ENCODE measurements at regions not wholly inside any gene's neighbourhood (a gene's known extent, or its start where the extent isn't known, plus 50 kb on each side); places are given as distances from the start of the nearest gene placed in this dataset.

DNA sequence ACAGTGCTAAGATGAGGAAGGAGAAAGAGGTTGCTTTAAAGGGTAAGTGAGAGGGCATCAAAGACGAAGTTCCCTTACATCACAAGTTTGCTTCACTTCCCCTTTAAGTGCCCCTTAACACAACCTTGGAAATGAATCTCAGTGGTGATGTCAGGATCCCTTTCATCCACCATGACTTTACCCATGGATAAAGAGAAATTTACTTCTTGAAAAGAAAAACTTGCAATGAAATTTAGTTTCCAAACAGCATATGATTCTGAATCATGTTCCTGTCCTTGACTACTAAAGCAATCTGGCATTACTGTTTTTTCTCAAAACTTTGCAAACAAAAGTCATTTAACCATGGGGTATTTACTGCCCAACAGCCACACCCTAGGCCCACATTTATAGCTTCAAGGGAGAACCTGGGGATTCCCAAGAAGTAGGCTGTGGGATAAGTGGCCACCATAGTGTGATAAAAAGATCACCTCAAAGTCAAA is 135.9 kb downstream of the ITGB8 start:
- no peak for TF ChIP-seq CTCF (IDR thresholded peaks at IDR 0.05; ENCODE audit: insufficient read depth, low read depth, low read length, missing control alignments)

DNA sequence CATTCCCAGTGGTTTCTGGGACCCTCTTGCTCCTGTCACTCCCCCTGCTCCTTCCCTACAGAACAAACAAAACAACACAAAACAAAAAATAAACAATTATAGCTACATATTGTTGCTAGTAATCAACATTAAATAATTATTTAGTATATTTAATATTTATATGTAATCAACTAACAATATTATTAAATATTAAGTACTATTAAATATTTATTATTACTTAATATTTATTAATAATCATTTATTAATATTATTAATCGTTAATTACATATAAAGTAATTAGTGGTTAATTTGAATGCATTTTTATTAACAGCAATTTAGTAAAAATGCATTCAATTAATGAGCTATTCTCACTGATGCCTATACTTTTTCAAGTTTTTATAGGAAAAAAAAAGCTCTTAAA is 139.4 kb downstream of the ITGB8 start:
- TF ChIP-seq CTCF (IDR thresholded peaks at IDR 0.05; ENCODE audit: insufficient read depth, low read depth, low read length, missing control alignments) = no peak
- H3K4me3 ChIP-seq (ENCODE audit: low read length) = no peak overlapping the region
- no peak for DNase-seq (ENCODE audit: low read depth)

More for the DNA sequence above, 135.9 kb downstream of the ITGB8 start:
- H3K4me3 ChIP-seq (ENCODE audit: low read length) = no peak overlapping the region
- no peak for DNase-seq (ENCODE audit: low read depth)

GRCh38 chr7:20470726-20471125 is 140.0 kb downstream of the ITGB8 start:
- no peak overlapping the region for H3K4me3 ChIP-seq (ENCODE audit: low read length)
- TF ChIP-seq CTCF (IDR thresholded peaks at IDR 0.05; ENCODE audit: insufficient read depth, low read depth, low read length, missing control alignments) = no peak
- DNase-seq (ENCODE audit: low read depth) = no peak

- TF ChIP-seq CTCF (IDR thresholded peaks at IDR 0.05; ENCODE audit: insufficient read depth, low read depth, low read length, missing control alignments) = no peak
- no peak for DNase-seq (ENCODE audit: low read depth)
- H3K4me3 ChIP-seq (ENCODE audit: low read length) = no peak overlapping the region
Measured at GRCh38 chr7:20474249-20474648, 141.2 kb upstream of the ABCB5 start.

DNA sequence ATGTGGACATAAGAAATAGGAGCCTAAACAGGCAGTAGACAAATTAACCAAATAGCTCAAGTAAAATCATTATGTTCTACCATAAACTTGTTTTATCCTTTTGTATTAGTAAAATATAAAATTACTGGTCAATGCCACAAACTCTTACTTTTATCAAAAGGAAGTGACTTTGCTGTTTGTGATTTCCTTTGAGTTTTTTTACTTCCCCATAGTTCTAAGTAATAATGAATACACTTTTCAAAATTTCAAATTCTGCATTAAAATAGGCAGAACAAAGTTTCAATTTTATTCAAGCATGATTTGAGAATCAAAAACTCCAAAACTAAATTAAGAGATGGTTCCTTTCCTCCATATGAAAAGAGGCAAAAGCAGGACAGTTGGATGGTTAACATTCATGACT is 139.7 kb upstream of the ABCB5 start:
- TF ChIP-seq CTCF (IDR thresholded peaks at IDR 0.05; ENCODE audit: insufficient read depth, low read depth, low read length, missing control alignments) = no peak
- no peak for DNase-seq (ENCODE audit: low read depth)
- no peak overlapping the region for H3K4me3 ChIP-seq (ENCODE audit: low read length)

GRCh38 chr7:20477067-20477466 is 138.4 kb upstream of the ABCB5 start:
- no peak for DNase-seq (ENCODE audit: low read depth)
- no peak for TF ChIP-seq CTCF (IDR thresholded peaks at IDR 0.05; ENCODE audit: insufficient read depth, low read depth, low read length, missing control alignments)
- H3K4me3 ChIP-seq (ENCODE audit: low read length) = no peak overlapping the region

DNA sequence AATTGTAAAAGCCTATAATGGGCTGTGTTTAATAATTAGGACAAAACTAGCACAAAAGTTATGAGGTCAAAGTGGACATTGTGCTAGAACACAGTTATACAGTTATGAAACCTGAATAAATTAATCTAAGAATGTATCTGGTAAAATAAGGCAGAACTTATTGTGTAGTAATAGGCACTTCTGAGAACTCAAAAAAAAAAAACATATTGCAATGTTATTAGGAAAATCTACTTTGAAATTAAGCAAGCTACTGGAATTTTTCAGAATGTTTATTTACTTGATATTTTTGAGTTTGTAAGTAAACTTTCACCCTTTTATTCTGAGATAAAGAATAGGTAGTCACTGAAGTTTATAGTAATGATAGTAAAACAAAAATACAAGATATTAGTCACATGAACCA is 135.8 kb upstream of the ABCB5 start:
- DNase-seq (ENCODE audit: low read depth) = no peak
- no peak overlapping the region for H3K4me3 ChIP-seq (ENCODE audit: low read length)
- no peak for TF ChIP-seq CTCF (IDR thresholded peaks at IDR 0.05; ENCODE audit: insufficient read depth, low read depth, low read length, missing control alignments)

All from epithelial cell of esophagus (primary cell).